HCT116 (cell line): ENCODE measurements at regions not wholly inside any gene's neighbourhood (a gene's known extent, or its start where the extent isn't known, plus 50 kb on each side); places are given as distances from the start of the nearest gene placed in this dataset.

Experiments used
- ATAC-seq: fragments of 200-7000 bp; cut with Tn5 transposase; 2 replicates; pipeline ENCODE4 v1.9.1; 2020; ENCODE audit warnings: mild to moderate bottlenecking, moderate library complexity
- BruUV-seq: library from RNA; stranded (reverse); fragments of 400-500 nt; replicated peaks from 2 replicates; lab custom pipeline; 2021; lab: Mats Ljungman, UMichigan
- CTCF ChIA-PET: fragments of 300-600 bp; sonication (Branson Sonifier 250); formaldehyde crosslinking; loops from one replicate; lab custom pipeline; 2021; ENCODE audit warnings: antibody characterized with exemption; lab: Charles Lee
- POLR2A ChIA-PET: fragments of 300-600, 350-600 bp; sonication (Branson Sonifier 250); formaldehyde crosslinking; loops from one replicate; lab custom pipeline; 2021; ENCODE audit warnings: antibody characterized with exemption; lab: Charles Lee
- RAD21 ChIA-PET, 2 experiments: fragments of 300-600 bp; sonication (Branson Sonifier 250); formaldehyde crosslinking; loops; one replicate each; lab custom pipeline; 2023; ENCODE audit warnings: low total read pairs in 2 of 2; ENCODE audit not compliant: uncharacterized antibody in 2 of 2, unreplicated experiment in 2 of 2, low non-redundant PET in 1 of 2; lab: Charles Lee
- DNase-seq: peaks from one replicate; pipeline ENCODE4 v3.0.0-alpha.2; 2010; ENCODE audit warnings: low read depth, low spot score
- H2AFZ ChIP-seq: fragments of 200-600 bp; shearing (Covaris generic), sonication (generic); 2 replicates; pipeline ENCODE4 v1.6.1; 2017; ENCODE audit warnings: low read depth, mixed run types, mixed read lengths, antibody characterized with exemption, low read length; ENCODE audit not compliant: poor library complexity, severe bottlenecking
- H3K27ac ChIP-seq: 2 replicates; pipeline ENCODE4 v1.5.1; 2012; ENCODE audit warnings: low read depth, low read length
- H3K27me3 ChIP-seq: fragments of 200-600 bp; sonication (generic); 2 replicates; pipeline ENCODE4 v1.6.1; 2016; ENCODE audit warnings: mixed run types, low read length, mixed read lengths; ENCODE audit not compliant: insufficient read depth
- H3K36me3 ChIP-seq, 2 experiments: fragments of 200-500 bp in 1 of 2; fragments of 200-600 bp in 1 of 2; sonication (Bioruptor generic) in 1 of 2; sonication (generic) in 1 of 2; 2 replicates each; pipeline versions ENCODE4 v1.5.1 to v1.6.1; 2014 to 2016; ENCODE audit warnings: low read length in 2 of 2, inconsistent platforms in 1 of 2, mixed read lengths in 1 of 2, mixed run types in 1 of 2; ENCODE audit not compliant: insufficient read depth in 2 of 2, control insufficient read depth in 1 of 2
- H3K4me1 ChIP-seq, 2 experiments: fragments of 200-600 bp in 1 of 2; sonication (generic) in 1 of 2; 2 replicates each; pipeline versions ENCODE4 v1.5.1 to v1.6.1; 2012 to 2017; ENCODE audit warnings: low read length in 2 of 2, inconsistent platforms in 1 of 2, mild to moderate bottlenecking in 1 of 2, mixed read lengths in 1 of 2, mixed run types in 1 of 2, moderate library complexity in 1 of 2; ENCODE audit not compliant: insufficient read depth in 2 of 2, control insufficient read depth in 1 of 2
- H3K4me2 ChIP-seq: fragments of 200-600 bp; sonication (generic); 2 replicates; pipeline ENCODE4 v1.6.1; 2017; ENCODE audit warnings: mixed run types, low read length, mixed read lengths
- H3K4me3 ChIP-seq, 2 experiments: fragments of 200-600 bp in 1 of 2; sonication (generic) in 1 of 2; replicated peaks in 1 of 2; 2 replicates each; pipeline ENCODE4 v1.5.1; 2011 to 2016; ENCODE audit warnings: low read length in 2 of 2, control low read depth in 1 of 2, low read depth in 1 of 2, mild to moderate bottlenecking in 1 of 2, mixed read lengths in 1 of 2, mixed run types in 1 of 2
- H3K79me2 ChIP-seq: fragments of 200-600 bp; sonication (generic); 2 replicates; pipeline ENCODE4 v1.6.1; 2017; ENCODE audit warnings: mild to moderate bottlenecking, mixed run types, low read length, moderate library complexity, mixed read lengths; ENCODE audit not compliant: insufficient read depth
- H3K9ac ChIP-seq: fragments of 200-600 bp; sonication (generic); 2 replicates; pipeline ENCODE4 v1.6.1; 2016; ENCODE audit warnings: low read length, mixed read lengths
- H3K9me2 ChIP-seq: fragments of 200-600 bp; sonication (generic), shearing (Covaris generic); 2 replicates; pipeline ENCODE4 v1.6.1; 2017; ENCODE audit warnings: mixed run types, mild to moderate bottlenecking, moderate library complexity; ENCODE audit not compliant: insufficient read depth
- H3K9me3 ChIP-seq, 2 experiments: fragments of 200-500 bp in 1 of 2; fragments of 200-600 bp in 1 of 2; sonication (Bioruptor generic) in 1 of 2; sonication (generic) in 1 of 2; 2 replicates each; pipeline ENCODE4 v1.6.1; 2014 to 2017; ENCODE audit warnings: low read length in 2 of 2, mixed read lengths in 2 of 2, inconsistent platforms in 1 of 2, low read depth in 1 of 2, mild to moderate bottlenecking in 1 of 2, mixed run types in 1 of 2, moderate library complexity in 1 of 2; ENCODE audit not compliant: control insufficient read depth in 1 of 2, insufficient read depth in 1 of 2
- H4K20me1 ChIP-seq: fragments of 200-600 bp; sonication (generic), shearing (Covaris generic); 2 replicates; pipeline ENCODE4 v1.6.1; 2017; ENCODE audit warnings: mixed run types, mild to moderate bottlenecking, moderate library complexity; ENCODE audit not compliant: insufficient read depth
- intact Hi-C: fragments of 100-400 bp; cut with micrococcal nuclease; formaldehyde crosslinking; loops from 2 replicates; pipeline ENCODE4 v1.10.0; 2022
- TF ChIP-seq, protein P1 (sequence below): IDR thresholded peaks from 2 replicates; pipeline ENCODE4 v1.6.1; 2011; ENCODE audit warnings: mild to moderate bottlenecking, low read length, moderate library complexity; ENCODE audit not compliant: insufficient replicate concordance; ENCODE audit errors: extremely low read depth

DNA sequence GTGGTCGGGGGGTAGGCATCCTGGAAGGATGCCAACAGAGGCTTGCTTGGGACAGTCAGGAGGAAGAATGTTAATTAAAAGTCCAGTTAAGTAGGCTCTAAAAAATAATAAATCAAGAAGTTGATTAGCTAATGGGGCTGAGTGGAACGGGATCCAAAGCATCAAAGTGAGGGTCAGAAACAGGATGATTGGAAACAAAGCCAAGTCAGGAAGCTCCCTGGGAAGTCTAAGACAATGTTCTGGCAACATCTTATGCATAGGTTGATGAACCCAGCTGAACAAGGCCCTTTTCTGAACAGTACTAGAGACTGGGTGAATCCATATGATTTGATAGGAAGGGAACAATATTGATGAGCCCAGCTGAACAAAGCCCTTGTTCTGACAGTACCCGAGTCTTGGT, 50.2 kb upstream of the STARD4 start:
- Histone ChIP-seq H2AFZ (no peak overlapping the region), H4K20me1 (no peaks in the 10 kb centered on the region), H3K4me2 (no peak overlapping the region), H3K36me3 (no peaks in the 10 kb centered on the region), H3K79me2 (no peaks in the 10 kb centered on the region), H3K27ac (no peak overlapping the region), H3K4me3 (no peak overlapping the region), H3K4me1 (no peaks in the 10 kb centered on the region), H3K9me3 (no peaks in the 10 kb centered on the region), H3K27me3 (0 out of 2 replicates have a peak, but pooled peaks cover 2% of the 10 kb centered on the region), H3K9me2 (no peaks in the 10 kb centered on the region), H3K9ac (no peak overlapping the region)
- TF ChIP-seq, protein P1, sequence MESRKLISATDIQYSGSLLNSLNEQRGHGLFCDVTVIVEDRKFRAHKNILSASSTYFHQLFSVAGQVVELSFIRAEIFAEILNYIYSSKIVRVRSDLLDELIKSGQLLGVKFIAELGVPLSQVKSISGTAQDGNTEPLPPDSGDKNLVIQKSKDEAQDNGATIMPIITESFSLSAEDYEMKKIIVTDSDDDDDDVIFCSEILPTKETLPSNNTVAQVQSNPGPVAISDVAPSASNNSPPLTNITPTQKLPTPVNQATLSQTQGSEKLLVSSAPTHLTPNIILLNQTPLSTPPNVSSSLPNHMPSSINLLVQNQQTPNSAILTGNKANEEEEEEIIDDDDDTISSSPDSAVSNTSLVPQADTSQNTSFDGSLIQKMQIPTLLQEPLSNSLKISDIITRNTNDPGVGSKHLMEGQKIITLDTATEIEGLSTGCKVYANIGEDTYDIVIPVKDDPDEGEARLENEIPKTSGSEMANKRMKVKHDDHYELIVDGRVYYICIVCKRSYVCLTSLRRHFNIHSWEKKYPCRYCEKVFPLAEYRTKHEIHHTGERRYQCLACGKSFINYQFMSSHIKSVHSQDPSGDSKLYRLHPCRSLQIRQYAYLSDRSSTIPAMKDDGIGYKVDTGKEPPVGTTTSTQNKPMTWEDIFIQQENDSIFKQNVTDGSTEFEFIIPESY, result no peak
- ChIA-PET RAD21 (no interaction called here), POLR2A (no interaction called here), CTCF (no interaction called here)
- intact Hi-C loops, result no loop called here
- no peak for ATAC-seq
- no TSS peak for BruUV-seq
- no peak for DNase-seq
